GM12865 (cell line): ENCODE measurements at regions not wholly inside any gene's neighbourhood (a gene's known extent, or its start where the extent isn't known, plus 50 kb on each side); places are given as distances from the start of the nearest gene placed in this dataset.
"Not testable (repeated sequence)": the region's sequence is repeated elsewhere in the genome, so short reads cannot be mapped to it uniquely, and the experiment has no call there.

Source experiments
- DNase-seq: peaks from one replicate; pipeline ENCODE4 v3.0.0; 2010; ENCODE audit warnings: low read depth
- H3K4me3 ChIP-seq: 2 replicates; pipeline ENCODE4 v1.5.1; 2011; ENCODE audit warnings: mild to moderate bottlenecking, low read depth, low read length, control low read depth
- CTCF ChIP-seq: IDR thresholded peaks from 2 replicates; pipeline ENCODE4 v1.5.1; 2011; ENCODE audit warnings: low read length, control low read depth, low read depth, inconsistent platforms; ENCODE audit not compliant: insufficient read depth; ENCODE audit errors: missing control alignments

DNA sequence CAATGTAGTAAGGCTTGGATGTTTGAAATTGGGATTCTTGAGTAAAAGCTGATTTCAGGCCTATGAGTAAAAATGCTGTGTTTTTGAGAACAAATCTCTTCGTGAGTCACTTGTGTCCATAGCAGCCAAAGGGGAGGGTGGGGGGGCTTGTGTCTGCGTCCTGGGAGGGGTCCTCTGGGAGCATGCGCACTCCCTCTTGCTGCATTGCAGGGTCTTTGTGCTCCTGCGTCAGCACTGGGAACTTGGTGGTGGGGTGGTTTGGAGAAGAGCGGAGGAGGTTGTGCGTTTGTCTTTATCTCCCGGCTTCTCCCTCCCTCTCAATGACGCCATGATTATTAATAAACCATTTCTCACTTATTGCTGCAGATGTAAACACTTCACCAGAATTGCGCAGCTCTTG, 75.9 kb upstream of the NDN start:
- TF ChIP-seq CTCF: no peak
- H3K4me3 ChIP-seq: no peak overlapping the region
- no peak for DNase-seq

DNA sequence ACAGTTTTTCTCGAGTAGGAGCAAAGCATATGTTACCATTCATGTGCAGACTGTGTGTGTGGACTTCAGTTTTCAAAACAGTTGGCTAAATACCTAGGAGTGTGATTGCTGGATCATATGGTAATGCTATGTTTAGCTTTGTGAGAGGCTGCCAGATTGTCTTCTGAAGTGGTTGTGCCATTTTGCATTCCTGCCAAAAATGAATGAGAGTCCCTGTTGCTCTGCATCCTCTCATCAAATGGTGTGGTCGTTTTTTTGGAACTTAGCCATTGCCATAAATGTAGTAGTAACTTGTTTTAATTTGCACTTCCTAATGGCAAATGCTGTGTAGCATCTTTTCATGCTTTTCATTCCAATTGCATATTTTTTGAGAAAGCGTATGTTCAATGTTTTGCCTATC, 77.2 kb upstream of the NDN start:
- TF ChIP-seq CTCF: no peak
- no peak for DNase-seq
- no peak overlapping the region for H3K4me3 ChIP-seq

GRCh38 chr15:23764716-23765115, 77.6 kb upstream of the NDN start:
- DNase-seq: no peak
- TF ChIP-seq CTCF: no peak
- H3K4me3 ChIP-seq: no peak overlapping the region

DNA sequence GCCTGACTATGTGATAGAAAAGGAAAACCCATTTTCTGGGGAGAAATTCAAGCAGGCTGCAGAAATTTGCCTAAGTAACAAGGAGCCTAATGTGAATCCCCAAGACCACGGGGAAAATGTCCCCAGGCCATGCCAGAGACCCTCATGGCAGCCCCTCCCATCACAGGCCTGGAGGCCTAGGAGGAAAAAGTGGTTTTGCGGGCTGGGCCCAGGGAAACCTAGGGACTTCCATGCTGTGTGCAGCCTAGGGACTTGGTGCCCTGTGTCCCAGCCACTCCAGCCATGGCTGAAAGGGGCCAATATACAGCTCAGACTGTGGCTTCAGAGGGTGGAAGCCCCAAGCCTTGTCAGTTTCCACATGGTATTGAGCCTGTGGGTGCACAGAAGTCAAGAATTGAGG, 79.7 kb upstream of the NDN start:
- not testable (repeated sequence) for H3K4me3 ChIP-seq, DNase-seq

- TF ChIP-seq CTCF: no peak
- DNase-seq: no peak
These were observed 86.0 kb upstream of the NDN start for GRCh38 chr15:23773093-23773492.

GRCh38 chr15:23787346-23788105, 100.4 kb upstream of the NDN start:
- H3K4me3 ChIP-seq: no peak overlapping the region
- no peak for DNase-seq
- TF ChIP-seq CTCF: no peak

More at GRCh38 chr15:23773093-23773492, 86.0 kb upstream of the NDN start:
- no peak overlapping the region for H3K4me3 ChIP-seq

- H3K4me3 ChIP-seq: no peak overlapping the region
- TF ChIP-seq CTCF: no peak
- no peak for DNase-seq
These were observed 106.1 kb upstream of the NDN start for GRCh38 chr15:23793191-23793680.
